SKM-1 (cell line): ENCODE measurements at regions not wholly inside any gene's neighbourhood (a gene's known extent, or its start where the extent isn't known, plus 50 kb on each side); places are given as distances from the start of the nearest gene placed in this dataset.

Experiments
- DNase-seq: peaks from one replicate; lab custom pipeline; 2025; ENCODE audit not compliant: unreplicated experiment; lab: John Stamatoyannopoulos, UW

GRCh38 chr2:234680688-234681619 is 184.1 kb upstream of the ARL4C start:
- no peak for DNase-seq

GRCh38 chr2:234679741-234680687 is 183.1 kb upstream of the ARL4C start:
- DNase-seq = no peak

- DNase-seq = no peak
These were observed 182.4 kb upstream of the ARL4C start for GRCh38 chr2:234679301-234679740.

GRCh38 chr2:234678711-234679110 is 181.8 kb upstream of the ARL4C start:
- DNase-seq = no peak

- no peak for DNase-seq
These were observed 181.1 kb upstream of the ARL4C start for GRCh38 chr2:234677758-234678538.

- DNase-seq = no peak
These were observed 180.0 kb upstream of the ARL4C start for GRCh38 chr2:234676783-234677450.

GRCh38 chr2:234676109-234676782 is 179.4 kb upstream of the ARL4C start:
- no peak for DNase-seq

GRCh38 chr2:234674781-234675201 is 177.9 kb upstream of the ARL4C start:
- DNase-seq = no peak

- DNase-seq = no peak
These were observed 177.3 kb upstream of the ARL4C start for GRCh38 chr2:234673961-234674759.

GRCh38 chr2:234673501-234673900 is 176.6 kb upstream of the ARL4C start:
- no peak for DNase-seq

- DNase-seq = no peak
These were observed 175.7 kb upstream of the ARL4C start for GRCh38 chr2:234672498-234673150.

- DNase-seq = no peak
These were observed 174.8 kb upstream of the ARL4C start for GRCh38 chr2:234671716-234672115.

- DNase-seq = no peak
These were observed 174.3 kb upstream of the ARL4C start for GRCh38 chr2:234671231-234671630.

GRCh38 chr2:234670806-234671205 is 173.9 kb upstream of the ARL4C start:
- no peak for DNase-seq

- DNase-seq = no peak
These were observed 173.2 kb upstream of the ARL4C start for GRCh38 chr2:234670052-234670451.

GRCh38 chr2:234669621-234670020 is 172.7 kb upstream of the ARL4C start:
- no peak for DNase-seq

GRCh38 chr2:234669001-234669400 is 172.1 kb upstream of the ARL4C start:
- DNase-seq = no peak

GRCh38 chr2:234666911-234667310 is 170.0 kb upstream of the ARL4C start:
- no peak for DNase-seq
